Liver (tissue), 7 donors: ENCODE measurements at regions not wholly inside any gene's neighbourhood (a gene's known extent, or its start where the extent isn't known, plus 50 kb on each side); places are given as distances from the start of the nearest gene placed in this dataset.
"Not testable (repeated sequence)": the region's sequence is repeated elsewhere in the genome, so short reads cannot be mapped to it uniquely, and the experiment has no call there.

Experiments used
- DNase-seq: peaks from one replicate; pipeline ENCODE4 v3.0.0-alpha.2; 2017; ENCODE audit warnings: low spot score
- H3K27ac ChIP-seq, 2 donors: one replicate each; pipeline ENCODE4 v1.7.0; 2013; ENCODE audit warnings: inconsistent platforms in 2 of 2, low read length in 2 of 2, control low read depth in 1 of 2, low read depth in 1 of 2, mild to moderate bottlenecking in 1 of 2
- H3K27me3 ChIP-seq, 4 donors: one replicate each; pipeline versions ENCODE4 v1.6.1 to v1.7.0; 2013; ENCODE audit warnings: low read length in 3 of 4, inconsistent platforms in 1 of 4, mild to moderate bottlenecking in 1 of 4, moderate library complexity in 1 of 4; ENCODE audit not compliant: control insufficient read depth in 4 of 4, insufficient read depth in 4 of 4
- H3K36me3 ChIP-seq, 4 donors: one replicate each; pipeline versions ENCODE4 v1.6.1 to v1.7.0; 2013; ENCODE audit warnings: low read length in 3 of 4, mild to moderate bottlenecking in 3 of 4, low read depth in 1 of 4, moderate library complexity in 1 of 4; ENCODE audit not compliant: control insufficient read depth in 4 of 4, insufficient read depth in 3 of 4
- H3K4me1 ChIP-seq, 4 donors: one replicate each; pipeline versions ENCODE4 v1.6.1 to v1.7.0; 2013; ENCODE audit warnings: low read length in 3 of 4, mild to moderate bottlenecking in 3 of 4, moderate library complexity in 1 of 4; ENCODE audit not compliant: control insufficient read depth in 4 of 4, insufficient read depth in 4 of 4
- H3K4me3 ChIP-seq, 3 donors: one replicate each; pipeline versions ENCODE4 v1.6.1 to v1.7.0; 2013; ENCODE audit warnings: low read length in 3 of 3, control low read depth in 1 of 3, low read depth in 1 of 3, mild to moderate bottlenecking in 1 of 3
- H3K9ac ChIP-seq, 2 donors: one replicate each; pipeline ENCODE4 v1.7.0; 2013; ENCODE audit warnings: low read length in 2 of 2, mild to moderate bottlenecking in 2 of 2, moderate library complexity in 2 of 2, control low read depth in 1 of 2, low read depth in 1 of 2
- H3K9me3 ChIP-seq, 4 donors: one replicate each; pipeline versions ENCODE4 v1.6.1 to v1.7.0; 2013; ENCODE audit warnings: low read length in 3 of 4; ENCODE audit not compliant: control insufficient read depth in 4 of 4
- EGR1 ChIP-seq, 2 donors: IDR thresholded peaks; 2 replicates each; pipeline ENCODE4 v1.6.1; 2016 to 2018; ENCODE audit warnings: antibody characterized with exemption in 2 of 2, low read depth in 2 of 2
- FOXA1 ChIP-seq: IDR thresholded peaks from 2 replicates; pipeline ENCODE4 v1.6.1; 2016; ENCODE audit warnings: antibody characterized with exemption
- FOXA2 ChIP-seq: IDR thresholded peaks from 2 replicates; pipeline ENCODE4 v1.6.1; 2016; ENCODE audit warnings: antibody characterized with exemption
- GABPA ChIP-seq, 2 donors: IDR thresholded peaks in 1 of 2; conservative IDR thresholded peaks in 1 of 2; 2 replicates each; pipeline ENCODE4 v1.6.1; 2016; ENCODE audit warnings: antibody characterized with exemption in 2 of 2, mild to moderate bottlenecking in 1 of 2, moderate library complexity in 1 of 2
- HNF4A ChIP-seq, 2 donors: conservative IDR thresholded peaks; 2 replicates each; pipeline ENCODE4 v1.6.1; 2016; ENCODE audit warnings: antibody characterized with exemption in 2 of 2, mild to moderate bottlenecking in 2 of 2
- HNF4G ChIP-seq: IDR thresholded peaks from 2 replicates; pipeline ENCODE4 v1.6.1; 2016; ENCODE audit warnings: antibody characterized with exemption
- MAX ChIP-seq: IDR thresholded peaks from 2 replicates; pipeline ENCODE4 v1.6.1; 2016; ENCODE audit warnings: antibody characterized with exemption
- NR2F2 ChIP-seq: IDR thresholded peaks from 2 replicates; pipeline ENCODE4 v1.6.1; 2016; ENCODE audit warnings: antibody characterized with exemption
- RAD21 ChIP-seq, 2 donors: IDR thresholded peaks; 2 replicates each; pipeline ENCODE4 v1.6.1; 2016; ENCODE audit warnings: antibody characterized with exemption in 2 of 2, mild to moderate bottlenecking in 2 of 2
- RXRA ChIP-seq, 2 donors: IDR thresholded peaks; 2 replicates each; pipeline ENCODE4 v1.6.1; 2017 to 2018; ENCODE audit warnings: antibody characterized with exemption in 2 of 2, mild to moderate bottlenecking in 1 of 2
- SP1 ChIP-seq: IDR thresholded peaks from 2 replicates; pipeline ENCODE4 v1.6.1; 2018; ENCODE audit warnings: antibody characterized with exemption, mild to moderate bottlenecking
- TAF1 ChIP-seq: conservative IDR thresholded peaks from 2 replicates; pipeline ENCODE4 v1.6.1; 2016; ENCODE audit warnings: antibody characterized with exemption, mild to moderate bottlenecking
- YY1 ChIP-seq: IDR thresholded peaks from 2 replicates; pipeline ENCODE4 v1.6.1; 2016; ENCODE audit warnings: antibody characterized with exemption, mild to moderate bottlenecking
- WGBS: extraction: QIAGEN DNeasy Blood & Tissue Kit; methylation state at CpG from one replicate; pipeline ENCODE4 v1.1.7; 2013; 5-methylcytosine and 5-hydroxymethylcytosine counted together
- donor health status: healthy.
- donor health status: healthy.
- donor health status: healthy.
- donor health status: healthy.

- Histone ChIP-seq H3K27me3 (no peaks in the 10 kb centered on the region), H3K27ac (no peak overlapping the region), H3K9ac (no peak overlapping the region), H3K4me1 (no peaks in the 10 kb centered on the region), H3K36me3 (no peaks in the 10 kb centered on the region), H3K4me3 (no peak overlapping the region), H3K9me3 (no peaks in the 10 kb centered on the region)
- 55% methylated on average over 2 of the region's 2 CpGs for WGBS
- TF ChIP-seq GABPA (IDR thresholded peaks at IDR 0.05 in 1 of 2, conservative IDR thresholded peaks at IDR 0.05 in 1 of 2) = no peak
- TF ChIP-seq FOXA1 = no peak
- TF ChIP-seq SP1 = no peak
- TF ChIP-seq NR2F2 = no peak
- no peak for TF ChIP-seq EGR1 (IDR thresholded peaks at IDR 0.05; ENCODE audit: low read depth in 2 of 2)
- no peak for TF ChIP-seq RXRA (IDR thresholded peaks at IDR 0.05)
- no peak for TF ChIP-seq MAX
- no peak for TF ChIP-seq HNF4G
- DNase-seq = no peak
These were observed 78.5 kb upstream of the ZNF717 start for GRCh38 chr3:75863878-75864277.

DNA sequence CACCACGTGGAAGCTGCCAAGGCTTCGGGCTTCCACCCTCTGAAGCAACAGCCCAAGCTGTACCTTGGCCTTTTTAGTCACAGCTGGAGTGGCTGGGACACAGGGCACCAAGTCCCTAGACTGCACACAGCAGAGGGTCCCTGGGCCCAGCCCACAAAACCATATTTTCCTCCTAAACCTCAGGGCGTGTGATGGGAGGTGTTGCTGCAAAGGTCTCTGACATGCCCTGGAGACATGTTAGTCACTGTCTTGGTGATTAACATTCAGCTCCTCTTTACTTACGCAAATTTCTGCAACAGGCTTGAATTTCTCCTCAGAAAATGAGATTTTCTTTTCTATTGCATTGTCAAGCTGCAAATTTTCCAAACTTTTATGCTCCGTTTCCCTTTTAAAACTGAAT, 98.4 kb upstream of the ZNF717 start:
- DNase-seq, H3K36me3 ChIP-seq, H3K4me1 ChIP-seq, H3K27me3 ChIP-seq, H3K9ac ChIP-seq, H3K9me3 ChIP-seq, H3K4me3 ChIP-seq, H3K27ac ChIP-seq: not testable (repeated sequence)
- WGBS = 65% methylated on average over 5 of the region's 5 CpGs

DNA sequence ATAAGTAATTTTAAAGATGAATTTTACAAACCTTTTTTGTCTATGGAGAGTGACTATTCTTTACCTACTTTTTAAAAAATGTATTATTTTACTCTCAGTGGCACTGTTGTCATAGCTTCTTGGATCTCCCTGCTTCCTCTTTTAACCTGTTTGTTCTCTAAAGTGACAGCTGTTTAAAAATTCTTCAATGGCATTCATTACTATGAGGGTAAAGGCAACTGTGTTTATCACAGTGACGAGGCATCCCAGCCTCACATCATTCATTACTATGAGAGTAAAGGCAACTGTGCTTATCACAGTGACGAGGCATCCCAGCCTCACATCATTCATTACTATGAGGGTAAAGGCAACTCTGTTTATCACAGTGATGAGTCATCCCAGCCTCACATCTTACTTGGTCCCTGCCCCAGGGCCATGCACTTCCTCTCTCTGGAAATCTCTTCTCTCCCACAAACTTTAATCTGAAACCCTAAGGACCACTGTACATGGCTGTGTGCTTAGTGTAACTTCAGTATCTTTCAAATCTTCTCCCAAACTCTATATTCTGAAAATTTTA, 101.7 kb upstream of the ZNF717 start:
- Histone ChIP-seq H3K9me3 (no peaks in the 10 kb centered on the region), H3K27me3 (peaks cover 0 to 2% (median 0%) of the 10 kb centered on the region in 4 donors), H3K27ac (no peak overlapping the region), H3K9ac (no peak overlapping the region), H3K4me3 (no peak overlapping the region), H3K4me1 (no peaks in the 10 kb centered on the region), H3K36me3 (no peaks in the 10 kb centered on the region)
- TF ChIP-seq MAX = no peak
- TF ChIP-seq NR2F2 = no peak
- TF ChIP-seq FOXA2 = no peak
- no peak for TF ChIP-seq RAD21 (IDR thresholded peaks at IDR 0.05)
- no peak for DNase-seq
- WGBS = 50% methylated on average over 2 of the region's 2 CpGs

- DNase-seq = no peak
- WGBS = 38% methylated on average over 1 of the region's 1 CpG
- Histone ChIP-seq H3K27ac (no peak overlapping the region), H3K9me3 (no peaks in the 10 kb centered on the region), H3K4me3 (no peak overlapping the region), H3K27me3 (no peaks in the 10 kb centered on the region), H3K36me3 (no peaks in the 10 kb centered on the region), H3K9ac (no peak overlapping the region), H3K4me1 (no peaks in the 10 kb centered on the region)
- TF ChIP-seq NR2F2 = no peak
- TF ChIP-seq HNF4A (conservative IDR thresholded peaks at IDR 0.05) = no peak
- no peak for TF ChIP-seq YY1
- TF ChIP-seq TAF1 = no peak
- no peak for TF ChIP-seq MAX
- no peak for TF ChIP-seq RXRA (IDR thresholded peaks at IDR 0.05)
- no peak for TF ChIP-seq SP1
- TF ChIP-seq RAD21 (IDR thresholded peaks at IDR 0.05) = no peak
These were observed 108.9 kb upstream of the ZNF717 start for GRCh38 chr3:75894234-75894633.
